ENCODE measurements at regions not wholly inside any gene's neighbourhood (a gene's known extent, or its start where the extent isn't known, plus 50 kb on each side); places are given as distances from the start of the nearest gene placed in this dataset.

GRCh38 chr3:150247441-150247840 lies 160.7 kb upstream of the TSC22D2 start:
- no peak for TF ChIP-seq CTCF (IDR thresholded peaks at IDR 0.05)
- TF ChIP-seq EP300 (IDR thresholded peaks at IDR 0.05): no peak
